GM23338 (cell line): ENCODE measurements at regions not wholly inside any gene's neighbourhood (a gene's known extent, or its start where the extent isn't known, plus 50 kb on each side); places are given as distances from the start of the nearest gene placed in this dataset.

Experiments used
- ATAC-seq: fragments of 200-7000 bp; cut with Tn5 transposase; 3 replicates; pipeline ENCODE4 v1.9.1; 2020
- DNase-seq: peaks from one replicate; pipeline ENCODE4 v3.0.0-alpha.2; 2015; ENCODE audit warnings: low spot score
- H2AFZ ChIP-seq: fragments of 200-600 bp; sonication (generic); 2 replicates; pipeline ENCODE4 v1.8.0; 2016; ENCODE audit warnings: antibody characterized with exemption, mild to moderate bottlenecking, moderate library complexity
- H3F3A ChIP-seq: fragments of 200-600 bp; sonication (generic); replicated peaks from 2 replicates; pipeline ENCODE4 v1.8.0; 2017; ENCODE audit warnings: antibody characterized with exemption, mixed run types, low read depth
- H3K27ac ChIP-seq: fragments of 200-600 bp; sonication (generic); 2 replicates; pipeline ENCODE4 v1.6.1; 2016; ENCODE audit warnings: low read depth
- H3K27me3 ChIP-seq: fragments of 200-600 bp; sonication (generic); 2 replicates; pipeline ENCODE4 v1.8.0; 2016; ENCODE audit warnings: mild to moderate bottlenecking, mixed run types, moderate library complexity; ENCODE audit not compliant: insufficient read depth
- H3K36me3 ChIP-seq: fragments of 200-600 bp; sonication (generic); 2 replicates; pipeline ENCODE4 v1.8.0; 2016; ENCODE audit warnings: mild to moderate bottlenecking; ENCODE audit not compliant: insufficient read depth
- H3K4me1 ChIP-seq: fragments of 200-600 bp; sonication (generic); 2 replicates; pipeline ENCODE4 v1.8.0; 2016; ENCODE audit warnings: mild to moderate bottlenecking, moderate library complexity; ENCODE audit not compliant: insufficient read depth
- H3K4me2 ChIP-seq: fragments of 200-600 bp; sonication (generic); 2 replicates; pipeline ENCODE4 v1.7.1; 2017; ENCODE audit warnings: mixed run types
- H3K4me3 ChIP-seq: fragments of 200-600 bp; sonication (generic); 2 replicates; pipeline ENCODE4 v1.6.1; 2016; ENCODE audit warnings: mixed run types
- H3K79me2 ChIP-seq: fragments of 200-600 bp; sonication (generic); replicated peaks from 2 replicates; pipeline ENCODE4 v1.8.0; 2017; ENCODE audit warnings: mild to moderate bottlenecking; ENCODE audit not compliant: insufficient read depth
- H3K9me2 ChIP-seq: fragments of 200-600 bp; sonication (generic); 2 replicates; pipeline ENCODE4 v1.8.0; 2017; ENCODE audit not compliant: insufficient read depth
- H4K20me1 ChIP-seq: fragments of 200-600 bp; sonication (generic); replicated peaks from 2 replicates; pipeline ENCODE4 v1.8.0; 2017; ENCODE audit warnings: mild to moderate bottlenecking; ENCODE audit not compliant: insufficient read depth
- H3K27ac Mint-ChIP-seq: 2 replicates; pipeline ENCODE4 v1.8.0; 2020; ENCODE audit warnings: inconsistent platforms, mild to moderate bottlenecking, moderate library complexity, mixed read lengths
- H3K27me3 Mint-ChIP-seq: 3 replicates; pipeline ENCODE4 v1.8.0; 2022; ENCODE audit warnings: low read depth, mild to moderate bottlenecking, moderate library complexity, mixed read lengths, inconsistent platforms; ENCODE audit not compliant: insufficient read depth, poor library complexity
- H3K36me3 Mint-ChIP-seq: 3 replicates; pipeline ENCODE4 v1.8.0; 2021; ENCODE audit warnings: low read depth, mild to moderate bottlenecking, inconsistent platforms, moderate library complexity, mixed read lengths
- H3K4me1 Mint-ChIP-seq: 3 replicates; pipeline ENCODE4 v1.8.0; 2020; ENCODE audit warnings: mild to moderate bottlenecking, inconsistent platforms, mixed read lengths
- H3K4me3 Mint-ChIP-seq: 3 replicates; pipeline ENCODE4 v1.8.0; 2021; ENCODE audit warnings: moderate library complexity, mild to moderate bottlenecking, inconsistent platforms, mixed read lengths
- H3K9me3 Mint-ChIP-seq: 3 replicates; pipeline ENCODE4 v1.8.0; 2020; ENCODE audit warnings: moderate library complexity, mild to moderate bottlenecking, inconsistent platforms, mixed read lengths
- CREB1 ChIP-seq: fragments of 250-450 bp; sonication (Bioruptor Pico); IDR thresholded peaks from 2 replicates; pipeline ENCODE4 v1.5.0; 2020; ENCODE audit warnings: low read depth, mild to moderate bottlenecking, moderate library complexity
- CTCF ChIP-seq, 2 experiments: fragments of 200-600 bp in 1 of 2; sonication (generic) in 1 of 2; conservative IDR thresholded peaks; 2 replicates each; pipeline versions ENCODE4 v1.5.1 to v1.6.1; 2016 to 2017; ENCODE audit warnings: antibody characterized with exemption in 2 of 2, low read depth in 2 of 2, mild to moderate bottlenecking in 2 of 2, moderate library complexity in 1 of 2
- ETS1 ChIP-seq: IDR thresholded peaks from 2 replicates; pipeline ENCODE4 v1.6.1; 2016; ENCODE audit warnings: antibody characterized with exemption
- EZH2 ChIP-seq: fragments of 200-600 bp; sonication (generic); IDR thresholded peaks from one replicate; pipeline ENCODE4 v1.8.0; 2017; ENCODE audit warnings: antibody characterized with exemption, mild to moderate bottlenecking, low read depth; ENCODE audit not compliant: unreplicated experiment
- EZH2phosphoT487 ChIP-seq: fragments of 200-600 bp; sonication (generic); IDR thresholded peaks from one replicate; pipeline ENCODE4 v1.8.1; 2018; ENCODE audit warnings: antibody characterized with exemption; ENCODE audit not compliant: unreplicated experiment
- JUNB ChIP-seq: IDR thresholded peaks from one replicate; pipeline ENCODE4 v1.6.1; 2016; ENCODE audit warnings: antibody characterized with exemption; ENCODE audit not compliant: unreplicated experiment
- NANOG ChIP-seq: IDR thresholded peaks from 2 replicates; pipeline ENCODE4 v1.6.1; 2016; ENCODE audit warnings: antibody characterized with exemption, borderline replicate concordance
- POLR2AphosphoS5 ChIP-seq: IDR thresholded peaks from 2 replicates; pipeline ENCODE4 v1.6.1; 2016; ENCODE audit warnings: antibody characterized with exemption, low read depth
- REST ChIP-seq: IDR thresholded peaks from one replicate; pipeline ENCODE4 v1.6.1; 2018; ENCODE audit warnings: antibody characterized with exemption; ENCODE audit not compliant: unreplicated experiment
- ZNF114 ChIP-seq: fragments of 250-450 bp; sonication (Bioruptor Pico); IDR thresholded peaks from 2 replicates; pipeline ENCODE4 v1.5.0; 2020; ENCODE audit warnings: mild to moderate bottlenecking, moderate library complexity
- ZNF331 ChIP-seq: fragments of 250-450 bp; sonication (Bioruptor Pico); IDR thresholded peaks from 2 replicates; pipeline ENCODE4 v1.5.0; 2020; ENCODE audit warnings: low read depth, mild to moderate bottlenecking, moderate library complexity
- ZNF462 ChIP-seq: fragments of 250-450 bp; sonication (Bioruptor Pico); IDR thresholded peaks from 2 replicates; pipeline ENCODE4 v1.5.0; 2020; ENCODE audit warnings: mild to moderate bottlenecking, moderate library complexity

GRCh38 chr10:43852644-43853214 is 204.0 kb upstream of the ZNF32 start (continued):
- TF ChIP-seq ZNF462 (CRISPR knock-in tag): no peak
- no peak for TF ChIP-seq EZH2

- H3K27me3 ChIP-seq: no peaks in the 10 kb centered on the region
- Mint-ChIP-seq H3K4me3 (no peak overlapping the region), H3K36me3 (no peaks in the 10 kb centered on the region), H3K27me3 (peaks cover 11% of the 10 kb centered on the region), H3K9me3 (no peaks in the 10 kb centered on the region; the same call in 2 of the 3 replicates), H3K4me1 (no peaks in the 10 kb centered on the region), H3K27ac (no peak overlapping the region)
- H3K27ac ChIP-seq: no peak overlapping the region
- H3K4me3 ChIP-seq: no peak overlapping the region
- no peaks in the 10 kb centered on the region for H3K79me2 ChIP-seq
- no peaks in the 10 kb centered on the region for H3K36me3 ChIP-seq
- H3K9me2 ChIP-seq: peaks cover 7% of the 10 kb centered on the region; the same call in 1 of the 2 replicates
- DNase-seq (no peak), ATAC-seq (no peak)
- no peaks in the 10 kb centered on the region for H4K20me1 ChIP-seq
- no peak overlapping the region for H3K4me2 ChIP-seq
- H3K4me1 ChIP-seq: no peaks in the 10 kb centered on the region
- no peak overlapping the region for H2AFZ ChIP-seq
- no peaks in the 10 kb centered on the region for H3F3A ChIP-seq
- TF ChIP-seq REST: no peak
- no peak for TF ChIP-seq NANOG
- no peak for TF ChIP-seq CTCF (conservative IDR thresholded peaks at IDR 0.05; ENCODE audit: low read depth in 2 of 2)
- no peak for TF ChIP-seq ETS1
- TF ChIP-seq ZNF114 (CRISPR knock-in tag): no peak
- TF ChIP-seq ZNF331 (CRISPR knock-in tag): no peak
- no peak for TF ChIP-seq EZH2
- no peak for TF ChIP-seq CREB1 (CRISPR knock-in tag)
- TF ChIP-seq JUNB: no peak
- no peak for TF ChIP-seq POLR2AphosphoS5
- no peak for TF ChIP-seq EZH2phosphoT487
Observed at GRCh38 chr10:43852149-43852548, 203.5 kb upstream of the ZNF32 start.
